ENCODE measurements at regions not wholly inside any gene's neighbourhood (a gene's known extent, or its start where the extent isn't known, plus 50 kb on each side); places are given as distances from the start of the nearest gene placed in this dataset.
"Not testable (repeated sequence)": the region's sequence is repeated elsewhere in the genome, so short reads cannot be mapped to it uniquely, and the experiment has no call there.

- DNase-seq = no peak
Observed at GRCh38 chr6:145538989-145539388, 196.3 kb downstream of the EPM2A start.

GRCh38 chr6:145539831-145540230 is 195.5 kb downstream of the EPM2A start:
- DNase-seq = no peak

GRCh38 chr6:145540741-145541140 is 194.6 kb downstream of the EPM2A start:
- no peak for DNase-seq

GRCh38 chr6:145544041-145544440 is 191.3 kb downstream of the EPM2A start:
- DNase-seq = no peak

- no peak for DNase-seq
Observed at GRCh38 chr6:145544514-145544913, 190.8 kb downstream of the EPM2A start.

- no peak for DNase-seq
Observed at GRCh38 chr6:145546265-145546664, 189.1 kb downstream of the EPM2A start.

- no peak for DNase-seq
Observed at GRCh38 chr6:145547594-145548335, 187.6 kb downstream of the EPM2A start.

- DNase-seq = no peak
Observed at GRCh38 chr6:145548933-145549648, 186.2 kb downstream of the EPM2A start.

GRCh38 chr6:145551164-145551563 is 184.2 kb downstream of the EPM2A start:
- no peak for DNase-seq

GRCh38 chr6:145555084-145555483 is 180.2 kb downstream of the EPM2A start:
- DNase-seq = no peak

GRCh38 chr6:145557474-145557873 is 177.8 kb downstream of the EPM2A start:
- DNase-seq = no peak

GRCh38 chr6:145559836-145560235 is 175.5 kb downstream of the EPM2A start:
- DNase-seq = no peak

GRCh38 chr6:145561095-145562072 is 173.9 kb downstream of the EPM2A start:
- no peak for DNase-seq

- no peak for DNase-seq
Observed at GRCh38 chr6:145562771-145563615, 172.3 kb downstream of the EPM2A start.

- DNase-seq = no peak
Observed at GRCh38 chr6:145564553-145564952, 170.8 kb downstream of the EPM2A start.

GRCh38 chr6:145567684-145568252 is 167.6 kb downstream of the EPM2A start:
- DNase-seq = no peak

GRCh38 chr6:145569140-145569539 is 166.2 kb downstream of the EPM2A start:
- no peak for DNase-seq

- not testable (repeated sequence) for DNase-seq
Observed at GRCh38 chr6:145570336-145570735, 165.0 kb downstream of the EPM2A start.

- DNase-seq = not testable (repeated sequence)
Observed at GRCh38 chr6:145574269-145574668, 161.1 kb downstream of the EPM2A start.

All from effector CD4-positive, alpha-beta T cell (primary cell).